WTC11 (cell line): ENCODE measurements at regions not wholly inside any gene's neighbourhood (a gene's known extent, or its start where the extent isn't known, plus 50 kb on each side); places are given as distances from the start of the nearest gene placed in this dataset.

Source experiments
- ATAC-seq: fragments of 200-7000 bp; cut with Tn5 transposase; 2 replicates; pipeline ENCODE4 v1.10.0; 2021; ENCODE audit warnings: mild to moderate bottlenecking, moderate library complexity
- CTCF ChIA-PET: fragments of 300-600 bp; sonication (Branson Sonifier 250); formaldehyde crosslinking; loops from one replicate; lab custom pipeline; 2021; ENCODE audit warnings: antibody characterized with exemption; lab: Charles Lee
- POLR2A ChIA-PET: fragments of 350-600 bp; sonication (Branson Sonifier 250); formaldehyde crosslinking; loops from one replicate; lab custom pipeline; 2021; ENCODE audit warnings: antibody characterized with exemption; lab: Charles Lee
- DNase-seq: peaks from one replicate; pipeline ENCODE4 v3.0.0; 2021; ENCODE audit warnings: low spot score
- H3K27ac Mint-ChIP-seq: 2 replicates; pipeline ENCODE4 v1.8.0; 2021; ENCODE audit warnings: mixed read lengths
- H3K27me3 Mint-ChIP-seq: 2 replicates; pipeline ENCODE4 v1.8.0; 2021; ENCODE audit warnings: low read depth, mild to moderate bottlenecking, moderate library complexity, mixed read lengths
- H3K36me3 Mint-ChIP-seq: 2 replicates; pipeline ENCODE4 v1.8.0; 2021; ENCODE audit warnings: mixed read lengths
- H3K4me1 Mint-ChIP-seq: 2 replicates; pipeline ENCODE4 v1.8.0; 2022; ENCODE audit warnings: mixed read lengths
- H3K4me3 Mint-ChIP-seq: 2 replicates; pipeline ENCODE4 v1.8.0; 2021; ENCODE audit warnings: mild to moderate bottlenecking, moderate library complexity, mixed read lengths
- H3K9me3 Mint-ChIP-seq: 2 replicates; pipeline ENCODE4 v1.8.0; 2021; ENCODE audit warnings: mixed read lengths
- FOXK1 ChIP-seq: sonication (generic); formaldehyde crosslinking; IDR thresholded peaks from 2 replicates; pipeline ENCODE4 v1.8.0; 2022; ENCODE audit warnings: mild to moderate bottlenecking, moderate library complexity, missing genetic modification reagents
- GTF2I ChIP-seq: fragments of 250-450 bp; sonication (Bioruptor Pico); conservative IDR thresholded peaks from 2 replicates; pipeline ENCODE4 v1.4.0; 2021; ENCODE audit warnings: mild to moderate bottlenecking
- JUN ChIP-seq: sonication (generic); formaldehyde crosslinking; IDR thresholded peaks from 2 replicates; pipeline ENCODE4 v1.8.0; 2023; ENCODE audit warnings: mild to moderate bottlenecking, missing genetic modification reagents
- NR2C2 ChIP-seq: sonication (generic); formaldehyde crosslinking; IDR thresholded peaks from 2 replicates; pipeline ENCODE4 v1.8.0; 2022; ENCODE audit warnings: mild to moderate bottlenecking, missing genetic modification reagents
- OVOL2 ChIP-seq: fragments of 250-450 bp; sonication (Bioruptor Pico); IDR thresholded peaks from 2 replicates; pipeline ENCODE4 v1.9.0; 2021; ENCODE audit warnings: mild to moderate bottlenecking, borderline replicate concordance
- PRRX2 ChIP-seq: fragments of 250-450 bp; sonication (Bioruptor Pico); IDR thresholded peaks from 2 replicates; pipeline ENCODE4 v1.8.0; 2021; ENCODE audit warnings: mild to moderate bottlenecking
- RELA ChIP-seq: sonication (generic); formaldehyde crosslinking; IDR thresholded peaks from 2 replicates; pipeline ENCODE4 v1.8.1; 2022; ENCODE audit warnings: missing genetic modification reagents, mild to moderate bottlenecking, borderline replicate concordance
- SP1 ChIP-seq: sonication (generic); formaldehyde crosslinking; conservative IDR thresholded peaks from 2 replicates; pipeline ENCODE4 v1.8.1; 2022; ENCODE audit warnings: missing genetic modification reagents
- TEAD4 ChIP-seq: sonication (generic); formaldehyde crosslinking; IDR thresholded peaks from 2 replicates; pipeline ENCODE4 v1.8.0; 2022; ENCODE audit warnings: mild to moderate bottlenecking, missing genetic modification reagents
- TP53 ChIP-seq: sonication (generic); formaldehyde crosslinking; IDR thresholded peaks from 2 replicates; pipeline ENCODE4 v1.8.1; 2023; ENCODE audit warnings: mild to moderate bottlenecking, missing genetic modification reagents
- ZNF138 ChIP-seq: sonication (generic); formaldehyde crosslinking; conservative IDR thresholded peaks from 2 replicates; pipeline ENCODE4 v1.8.1; 2022; ENCODE audit warnings: mild to moderate bottlenecking, moderate library complexity, missing genetic modification reagents
- ZNF671 ChIP-seq: fragments of 250-450 bp; sonication (Bioruptor Pico); IDR thresholded peaks from 2 replicates; pipeline ENCODE4 v1.8.0; 2021; ENCODE audit warnings: mild to moderate bottlenecking
- TF ChIP-seq, protein P1 (sequence below): sonication (generic); formaldehyde crosslinking; IDR thresholded peaks from 2 replicates; pipeline ENCODE4 v1.8.1; 2022; ENCODE audit warnings: low read depth, missing genetic modification reagents, borderline replicate concordance
- TF ChIP-seq, protein P2 (sequence below): sonication (generic); formaldehyde crosslinking; IDR thresholded peaks from 2 replicates; pipeline ENCODE4 v1.8.0; 2023; ENCODE audit warnings: mild to moderate bottlenecking, missing genetic modification reagents
- TF ChIP-seq, protein P3 (sequence below): fragments of 250-450 bp; sonication (Bioruptor Pico); IDR thresholded peaks from 2 replicates; pipeline ENCODE4 v1.8.0; 2021; ENCODE audit warnings: mild to moderate bottlenecking
- TF ChIP-seq, protein P4 (sequence below): sonication (generic); formaldehyde crosslinking; IDR thresholded peaks from 2 replicates; pipeline ENCODE4 v1.8.0; 2022; ENCODE audit warnings: mild to moderate bottlenecking, missing genetic modification reagents
- TF ChIP-seq, protein P5 (sequence below): sonication (generic); formaldehyde crosslinking; IDR thresholded peaks from 2 replicates; pipeline ENCODE4 v1.8.0; 2023; ENCODE audit warnings: missing genetic modification reagents
- TF ChIP-seq, protein P6 (sequence below): sonication (generic); formaldehyde crosslinking; IDR thresholded peaks from 2 replicates; pipeline ENCODE4 v1.8.1; 2022; ENCODE audit warnings: missing genetic modification reagents, borderline replicate concordance
- TF ChIP-seq, protein P7 (sequence below): fragments of 250-450 bp; sonication (Bioruptor Pico); IDR thresholded peaks from 2 replicates; pipeline ENCODE4 v1.9.0; 2021; ENCODE audit warnings: mild to moderate bottlenecking, borderline replicate concordance

DNA sequence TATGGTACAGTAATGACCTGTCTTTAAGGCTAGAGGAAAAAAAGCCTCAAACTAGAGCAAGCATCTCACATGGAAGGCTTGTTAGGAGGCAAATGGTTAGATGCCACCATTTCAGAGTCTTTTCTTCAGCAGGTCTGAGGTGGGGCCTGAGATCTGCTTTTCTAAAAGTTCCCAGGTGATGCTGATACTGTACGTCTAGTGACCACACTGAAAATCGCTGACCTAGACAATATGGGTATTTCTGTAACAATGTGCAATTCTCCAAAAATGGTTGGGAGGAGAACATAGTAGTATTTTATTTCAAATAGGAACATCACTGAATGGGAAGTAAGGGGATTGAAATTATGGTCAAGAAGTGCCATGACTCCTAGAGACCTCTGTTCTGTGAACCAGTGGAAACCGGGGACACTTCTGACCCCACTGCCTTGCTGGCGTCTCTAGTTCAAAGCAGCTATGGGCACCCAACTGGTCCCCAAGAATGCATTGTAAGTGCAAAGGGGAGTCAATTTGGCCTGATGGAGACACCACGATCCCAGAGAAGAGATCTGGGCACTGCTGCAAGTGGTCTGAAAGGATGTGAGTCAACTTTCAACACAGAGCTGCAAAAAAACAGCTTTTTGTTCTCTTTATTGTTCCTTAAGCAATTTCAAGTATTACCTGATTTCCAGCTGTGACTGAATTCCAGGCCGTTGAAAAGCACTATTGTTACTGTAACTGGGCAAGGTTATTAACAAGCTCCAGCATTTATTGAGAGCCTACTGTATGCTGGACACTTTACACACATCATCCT is 54.4 kb upstream of the PLEKHG7 start (continued):
- no peak for TF ChIP-seq GTF2I (CRISPR knock-in tag)
- TF ChIP-seq, protein P1, sequence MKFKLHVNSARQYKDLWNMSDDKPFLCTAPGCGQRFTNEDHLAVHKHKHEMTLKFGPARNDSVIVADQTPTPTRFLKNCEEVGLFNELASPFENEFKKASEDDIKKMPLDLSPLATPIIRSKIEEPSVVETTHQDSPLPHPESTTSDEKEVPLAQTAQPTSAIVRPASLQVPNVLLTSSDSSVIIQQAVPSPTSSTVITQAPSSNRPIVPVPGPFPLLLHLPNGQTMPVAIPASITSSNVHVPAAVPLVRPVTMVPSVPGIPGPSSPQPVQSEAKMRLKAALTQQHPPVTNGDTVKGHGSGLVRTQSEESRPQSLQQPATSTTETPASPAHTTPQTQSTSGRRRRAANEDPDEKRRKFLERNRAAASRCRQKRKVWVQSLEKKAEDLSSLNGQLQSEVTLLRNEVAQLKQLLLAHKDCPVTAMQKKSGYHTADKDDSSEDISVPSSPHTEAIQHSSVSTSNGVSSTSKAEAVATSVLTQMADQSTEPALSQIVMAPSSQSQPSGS (CRISPR knock-in tag), result no peak
- TF ChIP-seq SP1 (CRISPR knock-in tag), result no peak
- TF ChIP-seq TEAD4 (CRISPR knock-in tag), result no peak
- TF ChIP-seq, protein P2, sequence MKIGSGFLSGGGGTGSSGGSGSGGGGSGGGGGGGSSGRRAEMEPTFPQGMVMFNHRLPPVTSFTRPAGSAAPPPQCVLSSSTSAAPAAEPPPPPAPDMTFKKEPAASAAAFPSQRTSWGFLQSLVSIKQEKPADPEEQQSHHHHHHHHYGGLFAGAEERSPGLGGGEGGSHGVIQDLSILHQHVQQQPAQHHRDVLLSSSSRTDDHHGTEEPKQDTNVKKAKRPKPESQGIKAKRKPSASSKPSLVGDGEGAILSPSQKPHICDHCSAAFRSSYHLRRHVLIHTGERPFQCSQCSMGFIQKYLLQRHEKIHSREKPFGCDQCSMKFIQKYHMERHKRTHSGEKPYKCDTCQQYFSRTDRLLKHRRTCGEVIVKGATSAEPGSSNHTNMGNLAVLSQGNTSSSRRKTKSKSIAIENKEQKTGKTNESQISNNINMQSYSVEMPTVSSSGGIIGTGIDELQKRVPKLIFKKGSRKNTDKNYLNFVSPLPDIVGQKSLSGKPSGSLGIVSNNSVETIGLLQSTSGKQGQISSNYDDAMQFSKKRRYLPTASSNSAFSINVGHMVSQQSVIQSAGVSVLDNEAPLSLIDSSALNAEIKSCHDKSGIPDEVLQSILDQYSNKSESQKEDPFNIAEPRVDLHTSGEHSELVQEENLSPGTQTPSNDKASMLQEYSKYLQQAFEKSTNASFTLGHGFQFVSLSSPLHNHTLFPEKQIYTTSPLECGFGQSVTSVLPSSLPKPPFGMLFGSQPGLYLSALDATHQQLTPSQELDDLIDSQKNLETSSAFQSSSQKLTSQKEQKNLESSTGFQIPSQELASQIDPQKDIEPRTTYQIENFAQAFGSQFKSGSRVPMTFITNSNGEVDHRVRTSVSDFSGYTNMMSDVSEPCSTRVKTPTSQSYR, result no peak
- no peak for TF ChIP-seq RELA

DNA sequence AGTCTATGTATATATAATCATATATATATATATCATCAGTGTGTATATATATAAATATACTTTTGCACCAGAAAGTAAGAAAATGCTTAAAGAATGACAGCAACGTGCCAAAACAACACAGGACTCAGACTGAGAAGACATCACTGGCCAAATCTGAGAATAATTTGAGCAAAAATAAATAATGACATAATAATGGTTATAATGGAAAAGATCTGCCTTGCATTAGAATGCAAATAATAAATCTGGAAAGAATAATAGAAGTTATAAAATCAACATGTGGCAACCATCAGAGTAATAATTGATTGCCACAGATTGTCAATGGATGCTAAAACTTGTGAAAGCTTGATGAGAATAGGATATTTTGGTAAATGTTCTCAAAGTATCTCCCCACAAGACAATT is 61.5 kb upstream of the PLEKHG7 start:
- no peak for DNase-seq
- Mint-ChIP-seq H3K36me3 (0 out of 2 replicates have a peak, but pooled peaks cover under 1% of the 10 kb centered on the region), H3K27ac (no peak overlapping the region), H3K9me3 (peaks cover 1% of the 10 kb centered on the region; the same call in 1 of the 2 replicates), H3K27me3 (no peaks in the 10 kb centered on the region), H3K4me3 (no peak overlapping the region), H3K4me1 (peaks cover 6% of the 10 kb centered on the region; the same call in 1 of the 2 replicates)
- CTCF ChIA-PET, result no interaction called here
- no peak for TF ChIP-seq FOXK1
- TF ChIP-seq, protein P3, sequence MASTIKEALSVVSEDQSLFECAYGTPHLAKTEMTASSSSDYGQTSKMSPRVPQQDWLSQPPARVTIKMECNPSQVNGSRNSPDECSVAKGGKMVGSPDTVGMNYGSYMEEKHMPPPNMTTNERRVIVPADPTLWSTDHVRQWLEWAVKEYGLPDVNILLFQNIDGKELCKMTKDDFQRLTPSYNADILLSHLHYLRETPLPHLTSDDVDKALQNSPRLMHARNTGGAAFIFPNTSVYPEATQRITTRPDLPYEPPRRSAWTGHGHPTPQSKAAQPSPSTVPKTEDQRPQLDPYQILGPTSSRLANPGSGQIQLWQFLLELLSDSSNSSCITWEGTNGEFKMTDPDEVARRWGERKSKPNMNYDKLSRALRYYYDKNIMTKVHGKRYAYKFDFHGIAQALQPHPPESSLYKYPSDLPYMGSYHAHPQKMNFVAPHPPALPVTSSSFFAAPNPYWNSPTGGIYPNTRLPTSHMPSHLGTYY (CRISPR knock-in tag), result no peak
- no peak for TF ChIP-seq JUN (CRISPR knock-in tag)
- no peak for ATAC-seq
- POLR2A ChIA-PET, result no interaction called here

DNA sequence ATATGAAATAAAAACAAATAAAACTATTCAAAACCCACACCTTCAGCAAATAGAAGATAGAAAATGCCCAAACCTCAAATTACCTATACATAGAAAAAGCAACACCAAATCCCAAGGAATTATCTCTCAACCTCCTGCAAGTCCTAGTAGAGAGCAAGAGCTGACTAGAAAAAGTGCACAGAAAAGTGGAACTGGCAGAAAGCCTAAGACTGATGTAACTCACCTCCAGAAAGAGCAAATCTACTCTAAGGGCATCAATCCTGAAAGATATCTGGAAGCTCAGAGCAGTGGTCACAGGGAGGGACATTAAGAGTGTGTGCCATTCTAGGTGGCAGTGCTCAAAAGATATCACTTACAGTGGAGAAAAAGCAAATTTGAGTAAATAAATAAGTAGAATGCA is 62.1 kb upstream of the PLEKHG7 start:
- H3K27ac Mint-ChIP-seq, result no peak overlapping the region
- POLR2A ChIA-PET, result no interaction called here
- H3K9me3 Mint-ChIP-seq, result no peaks in the 10 kb centered on the region
- DNase-seq (no peak), ATAC-seq (no peak)
- no peaks in the 10 kb centered on the region for H3K36me3 Mint-ChIP-seq
- TF ChIP-seq ZNF671 (CRISPR knock-in tag), result no peak
- TF ChIP-seq, protein P4, sequence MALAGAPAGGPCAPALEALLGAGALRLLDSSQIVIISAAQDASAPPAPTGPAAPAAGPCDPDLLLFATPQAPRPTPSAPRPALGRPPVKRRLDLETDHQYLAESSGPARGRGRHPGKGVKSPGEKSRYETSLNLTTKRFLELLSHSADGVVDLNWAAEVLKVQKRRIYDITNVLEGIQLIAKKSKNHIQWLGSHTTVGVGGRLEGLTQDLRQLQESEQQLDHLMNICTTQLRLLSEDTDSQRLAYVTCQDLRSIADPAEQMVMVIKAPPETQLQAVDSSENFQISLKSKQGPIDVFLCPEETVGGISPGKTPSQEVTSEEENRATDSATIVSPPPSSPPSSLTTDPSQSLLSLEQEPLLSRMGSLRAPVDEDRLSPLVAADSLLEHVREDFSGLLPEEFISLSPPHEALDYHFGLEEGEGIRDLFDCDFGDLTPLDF (CRISPR knock-in tag), result no peak
- TF ChIP-seq OVOL2 (CRISPR knock-in tag), result no peak
- no peak for TF ChIP-seq ZNF138 (CRISPR knock-in tag)
- no peak for TF ChIP-seq JUN (CRISPR knock-in tag)
- no peak for TF ChIP-seq NR2C2 (CRISPR knock-in tag)
- TF ChIP-seq TEAD4 (CRISPR knock-in tag), result no peak
- no peak for TF ChIP-seq TP53 (CRISPR knock-in tag)
- no peak for TF ChIP-seq PRRX2
- TF ChIP-seq, protein P5, sequence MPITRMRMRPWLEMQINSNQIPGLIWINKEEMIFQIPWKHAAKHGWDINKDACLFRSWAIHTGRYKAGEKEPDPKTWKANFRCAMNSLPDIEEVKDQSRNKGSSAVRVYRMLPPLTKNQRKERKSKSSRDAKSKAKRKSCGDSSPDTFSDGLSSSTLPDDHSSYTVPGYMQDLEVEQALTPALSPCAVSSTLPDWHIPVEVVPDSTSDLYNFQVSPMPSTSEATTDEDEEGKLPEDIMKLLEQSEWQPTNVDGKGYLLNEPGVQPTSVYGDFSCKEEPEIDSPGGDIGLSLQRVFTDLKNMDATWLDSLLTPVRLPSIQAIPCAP (CRISPR knock-in tag), result no peak
- TF ChIP-seq, protein P6, sequence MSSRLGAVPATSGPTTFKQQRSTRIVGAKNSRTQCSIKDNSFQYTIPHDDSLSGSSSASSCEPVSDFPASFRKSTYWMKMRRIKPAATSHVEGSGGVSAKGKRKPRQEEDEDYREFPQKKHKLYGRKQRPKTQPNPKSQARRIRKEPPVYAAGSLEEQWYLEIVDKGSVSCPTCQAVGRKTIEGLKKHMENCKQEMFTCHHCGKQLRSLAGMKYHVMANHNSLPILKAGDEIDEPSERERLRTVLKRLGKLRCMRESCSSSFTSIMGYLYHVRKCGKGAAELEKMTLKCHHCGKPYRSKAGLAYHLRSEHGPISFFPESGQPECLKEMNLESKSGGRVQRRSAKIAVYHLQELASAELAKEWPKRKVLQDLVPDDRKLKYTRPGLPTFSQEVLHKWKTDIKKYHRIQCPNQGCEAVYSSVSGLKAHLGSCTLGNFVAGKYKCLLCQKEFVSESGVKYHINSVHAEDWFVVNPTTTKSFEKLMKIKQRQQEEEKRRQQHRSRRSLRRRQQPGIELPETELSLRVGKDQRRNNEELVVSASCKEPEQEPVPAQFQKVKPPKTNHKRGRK (CRISPR knock-in tag), result no peak
- TF ChIP-seq, protein P7, sequence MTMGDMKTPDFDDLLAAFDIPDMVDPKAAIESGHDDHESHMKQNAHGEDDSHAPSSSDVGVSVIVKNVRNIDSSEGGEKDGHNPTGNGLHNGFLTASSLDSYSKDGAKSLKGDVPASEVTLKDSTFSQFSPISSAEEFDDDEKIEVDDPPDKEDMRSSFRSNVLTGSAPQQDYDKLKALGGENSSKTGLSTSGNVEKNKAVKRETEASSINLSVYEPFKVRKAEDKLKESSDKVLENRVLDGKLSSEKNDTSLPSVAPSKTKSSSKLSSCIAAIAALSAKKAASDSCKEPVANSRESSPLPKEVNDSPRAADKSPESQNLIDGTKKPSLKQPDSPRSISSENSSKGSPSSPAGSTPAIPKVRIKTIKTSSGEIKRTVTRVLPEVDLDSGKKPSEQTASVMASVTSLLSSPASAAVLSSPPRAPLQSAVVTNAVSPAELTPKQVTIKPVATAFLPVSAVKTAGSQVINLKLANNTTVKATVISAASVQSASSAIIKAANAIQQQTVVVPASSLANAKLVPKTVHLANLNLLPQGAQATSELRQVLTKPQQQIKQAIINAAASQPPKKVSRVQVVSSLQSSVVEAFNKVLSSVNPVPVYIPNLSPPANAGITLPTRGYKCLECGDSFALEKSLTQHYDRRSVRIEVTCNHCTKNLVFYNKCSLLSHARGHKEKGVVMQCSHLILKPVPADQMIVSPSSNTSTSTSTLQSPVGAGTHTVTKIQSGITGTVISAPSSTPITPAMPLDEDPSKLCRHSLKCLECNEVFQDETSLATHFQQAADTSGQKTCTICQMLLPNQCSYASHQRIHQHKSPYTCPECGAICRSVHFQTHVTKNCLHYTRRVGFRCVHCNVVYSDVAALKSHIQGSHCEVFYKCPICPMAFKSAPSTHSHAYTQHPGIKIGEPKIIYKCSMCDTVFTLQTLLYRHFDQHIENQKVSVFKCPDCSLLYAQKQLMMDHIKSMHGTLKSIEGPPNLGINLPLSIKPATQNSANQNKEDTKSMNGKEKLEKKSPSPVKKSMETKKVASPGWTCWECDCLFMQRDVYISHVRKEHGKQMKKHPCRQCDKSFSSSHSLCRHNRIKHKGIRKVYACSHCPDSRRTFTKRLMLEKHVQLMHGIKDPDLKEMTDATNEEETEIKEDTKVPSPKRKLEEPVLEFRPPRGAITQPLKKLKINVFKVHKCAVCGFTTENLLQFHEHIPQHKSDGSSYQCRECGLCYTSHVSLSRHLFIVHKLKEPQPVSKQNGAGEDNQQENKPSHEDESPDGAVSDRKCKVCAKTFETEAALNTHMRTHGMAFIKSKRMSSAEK (CRISPR knock-in tag), result no peak
- no peaks in the 10 kb centered on the region for H3K27me3 Mint-ChIP-seq
- H3K4me3 Mint-ChIP-seq, result no peak overlapping the region
- CTCF ChIA-PET, result no interaction called here
- peaks cover 6% of the 10 kb centered on the region; the same call in 1 of the 2 replicates for H3K4me1 Mint-ChIP-seq
